CD8-positive, alpha-beta memory T cell (primary cell): ENCODE measurements at regions not wholly inside any gene's neighbourhood (a gene's known extent, or its start where the extent isn't known, plus 50 kb on each side); places are given as distances from the start of the nearest gene placed in this dataset.

Source experiments
- CTCF ChIA-PET: fragments of 350-600 bp; sonication (Branson Sonifier 250); formaldehyde crosslinking; loops from one replicate; lab custom pipeline; 2021; ENCODE audit warnings: antibody characterized with exemption; lab: Charles Lee
- POLR2A ChIA-PET: fragments of 350-600 bp; sonication (Branson Sonifier 250); formaldehyde crosslinking; loops from one replicate; lab custom pipeline; 2021; ENCODE audit warnings: antibody characterized with exemption; lab: Charles Lee
- DNase-seq, 5 donors: peaks; one replicate each; pipeline versions ENCODE4 v3.0.0 to v3.0.0-alpha.2; 2020 to 2022; ENCODE audit warnings: mixed read lengths in 1 of 5
- H3K27ac ChIP-seq: one replicate; pipeline ENCODE4 v1.7.0; 2013; ENCODE audit warnings: low read depth, mild to moderate bottlenecking, low read length, moderate library complexity
- H3K27me3 ChIP-seq: 2 replicates; pipeline ENCODE4 v1.7.0; 2013; ENCODE audit warnings: low read length, mild to moderate bottlenecking; ENCODE audit not compliant: insufficient read depth, poor library complexity, severe bottlenecking
- H3K36me3 ChIP-seq: 2 replicates; pipeline ENCODE4 v1.7.0; 2013; ENCODE audit warnings: mild to moderate bottlenecking, low read length, moderate library complexity; ENCODE audit not compliant: insufficient read depth
- H3K4me1 ChIP-seq: 2 replicates; pipeline ENCODE4 v1.7.0; 2013; ENCODE audit warnings: mild to moderate bottlenecking, low read length, moderate library complexity; ENCODE audit not compliant: insufficient read depth
- H3K4me3 ChIP-seq: 2 replicates; pipeline ENCODE4 v1.7.0; 2013; ENCODE audit warnings: mild to moderate bottlenecking, low read length
- H3K9me3 ChIP-seq: 2 replicates; pipeline ENCODE4 v1.7.0; 2013; ENCODE audit warnings: mild to moderate bottlenecking, low read length
- H3K27ac Mint-ChIP-seq, 8 donors: one replicate each; pipeline ENCODE4 v1.8.0; 2020 to 2021; ENCODE audit warnings: mixed read lengths in 8 of 8, mild to moderate bottlenecking in 6 of 8, inconsistent platforms in 3 of 8, moderate library complexity in 3 of 8
- H3K27me3 Mint-ChIP-seq, 2 donors: one replicate each; pipeline ENCODE4 v1.8.0; 2020 to 2021; ENCODE audit warnings: mixed read lengths in 2 of 2, mild to moderate bottlenecking in 1 of 2, moderate library complexity in 1 of 2
- H3K36me3 Mint-ChIP-seq, 3 donors: one replicate each; pipeline ENCODE4 v1.8.0; 2020 to 2021; ENCODE audit warnings: mixed read lengths in 3 of 3, inconsistent platforms in 1 of 3, mild to moderate bottlenecking in 1 of 3
- H3K4me1 Mint-ChIP-seq, 3 donors: one replicate each; pipeline ENCODE4 v1.8.0; 2020 to 2021; ENCODE audit warnings: mixed read lengths in 3 of 3, inconsistent platforms in 1 of 3, mild to moderate bottlenecking in 1 of 3
- H3K4me3 Mint-ChIP-seq, 7 donors: one replicate each; pipeline ENCODE4 v1.8.0; 2020 to 2021; ENCODE audit warnings: mixed read lengths in 7 of 7, mild to moderate bottlenecking in 6 of 7, moderate library complexity in 4 of 7, inconsistent platforms in 2 of 7
- H3K9me3 Mint-ChIP-seq, 5 donors: one replicate each; pipeline ENCODE4 v1.8.0; 2020 to 2022; ENCODE audit warnings: mixed read lengths in 5 of 5, mild to moderate bottlenecking in 3 of 5, moderate library complexity in 2 of 5, inconsistent platforms in 1 of 5

DNA sequence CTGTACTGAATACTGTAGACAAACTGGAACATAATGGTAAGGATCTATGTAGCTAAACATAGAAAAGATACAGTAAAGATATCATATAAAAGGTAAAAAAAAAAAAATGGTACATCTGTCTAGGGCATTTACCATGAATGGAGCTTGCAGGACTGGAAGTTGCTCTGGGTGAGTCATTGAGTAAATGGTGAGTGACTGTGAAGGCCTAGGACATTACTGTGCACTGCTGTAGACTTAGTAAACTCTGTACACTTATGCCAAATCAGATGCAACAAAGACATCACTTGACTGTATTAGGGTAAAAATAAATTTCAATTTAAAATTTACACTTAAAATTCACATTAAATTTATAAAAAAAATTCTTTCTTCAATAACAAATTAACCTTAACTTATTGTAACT is 281.3 kb upstream of the LMCD1 start:
- POLR2A ChIA-PET = no interaction called here
- no peak for DNase-seq
- CTCF ChIA-PET = interaction anchor here (1.5 kb wide), 1 partner anchor 19 kb away, joined by 3 read pairs; no protein-coding TSS in a partner anchor
- Histone ChIP-seq H3K4me3 (no peak overlapping the region), H3K4me1 (no peaks in the 10 kb centered on the region), H3K9me3 (no peaks in the 10 kb centered on the region), H3K27ac (no peak overlapping the region), H3K36me3 (no peaks in the 10 kb centered on the region), H3K27me3 (no peaks in the 10 kb centered on the region)
- no peak overlapping the region for H3K27ac Mint-ChIP-seq
- H3K4me1 Mint-ChIP-seq = no peaks in the 10 kb centered on the region
- H3K4me3 Mint-ChIP-seq = no peak overlapping the region
- H3K36me3 Mint-ChIP-seq = no peaks in the 10 kb centered on the region
- peaks cover 0 to 5% (median 0%) of the 10 kb centered on the region in 5 donors for H3K9me3 Mint-ChIP-seq
- peaks cover 3 to 5% of the 10 kb centered on the region in 2 donors for H3K27me3 Mint-ChIP-seq

DNA sequence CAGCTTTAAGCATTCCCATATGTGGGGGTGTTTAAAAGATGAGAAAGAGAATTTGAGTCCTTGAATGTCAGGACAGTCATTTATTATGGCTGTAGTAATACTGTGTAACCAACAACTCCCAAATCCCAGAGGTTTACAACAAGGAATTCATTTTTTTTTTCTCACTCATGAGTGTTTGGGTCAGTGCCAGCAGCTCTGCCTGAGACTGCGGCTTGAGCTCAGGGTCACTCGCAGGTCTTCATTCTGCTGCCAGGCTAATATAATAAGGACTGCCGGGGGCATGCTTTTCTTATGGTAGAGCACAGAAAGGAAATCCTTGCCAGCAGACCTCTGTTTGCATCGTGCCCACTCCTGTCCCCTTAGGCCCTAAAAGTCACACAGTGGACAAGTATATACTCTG is 277.9 kb upstream of the LMCD1 start:
- Mint-ChIP-seq H3K27me3 (no peaks in the 10 kb centered on the region), H3K4me3 (no peak overlapping the region), H3K4me1 (no peaks in the 10 kb centered on the region), H3K9me3 (no peaks in the 10 kb centered on the region), H3K36me3 (no peaks in the 10 kb centered on the region), H3K27ac (no peak overlapping the region)
- Histone ChIP-seq H3K4me3 (no peak overlapping the region), H3K36me3 (no peaks in the 10 kb centered on the region), H3K27me3 (no peaks in the 10 kb centered on the region), H3K4me1 (no peaks in the 10 kb centered on the region), H3K27ac (no peak overlapping the region), H3K9me3 (no peaks in the 10 kb centered on the region)
- no peak for DNase-seq
- ChIA-PET CTCF (no interaction called here), POLR2A (no interaction called here)

- H3K9me3 Mint-ChIP-seq = no peaks in the 10 kb centered on the region
- H3K4me1 Mint-ChIP-seq = no peaks in the 10 kb centered on the region
- CTCF ChIA-PET = no interaction called here
- no peaks in the 10 kb centered on the region for H3K36me3 ChIP-seq
- no peaks in the 10 kb centered on the region for H3K9me3 ChIP-seq
- no peaks in the 10 kb centered on the region for H3K4me1 ChIP-seq
- H3K27me3 Mint-ChIP-seq = no peaks in the 10 kb centered on the region
- no peaks in the 10 kb centered on the region for H3K36me3 Mint-ChIP-seq
- no peaks in the 10 kb centered on the region for H3K27me3 ChIP-seq
- H3K4me3 Mint-ChIP-seq = no peak overlapping the region
- H3K4me3 ChIP-seq = no peak overlapping the region
- no peak overlapping the region for H3K27ac ChIP-seq
- no peak for DNase-seq
- no peak overlapping the region for H3K27ac Mint-ChIP-seq
- POLR2A ChIA-PET = no interaction called here
These were observed 276.7 kb upstream of the LMCD1 start for GRCh38 chr3:8224941-8225340.

DNA sequence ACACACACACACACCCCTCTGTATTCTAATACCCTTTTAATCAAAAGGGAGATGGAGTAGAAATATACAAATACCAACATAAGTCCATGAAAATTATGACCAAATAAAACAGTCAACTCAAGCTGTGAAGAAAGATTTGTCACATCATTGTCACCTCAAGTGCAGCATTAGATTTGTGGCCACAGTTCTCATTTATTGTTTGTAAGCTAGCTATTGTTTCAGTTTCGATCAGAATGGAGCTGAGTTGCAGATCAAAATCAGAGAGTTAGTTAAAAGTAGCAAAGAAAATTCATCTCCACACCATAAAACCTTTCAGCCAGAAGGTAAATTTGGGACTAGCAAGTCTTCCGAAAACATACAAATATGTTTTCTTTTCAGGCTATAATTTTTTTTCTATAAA is 267.7 kb upstream of the LMCD1 start:
- H3K27ac ChIP-seq = no peak overlapping the region
- H3K9me3 ChIP-seq = no peaks in the 10 kb centered on the region
- H3K4me3 ChIP-seq = no peak overlapping the region
- Mint-ChIP-seq H3K9me3 (no peaks in the 10 kb centered on the region), H3K27ac (peak overlapping the region in 1 of 8 donors; percentile 10), H3K4me1 (peaks cover 0 to 9% (median 4%) of the 10 kb centered on the region in 3 donors), H3K4me3 (no peak overlapping the region), H3K27me3 (peaks cover 2 to 5% of the 10 kb centered on the region in 2 donors), H3K36me3 (no peaks in the 10 kb centered on the region)
- ChIA-PET POLR2A (no interaction called here), CTCF (no interaction called here)
- DNase-seq = no peak
- H3K4me1 ChIP-seq = no peaks in the 10 kb centered on the region
- no peaks in the 10 kb centered on the region for H3K36me3 ChIP-seq
- no peaks in the 10 kb centered on the region for H3K27me3 ChIP-seq

- ChIA-PET POLR2A (no interaction called here), CTCF (interaction anchor here (1.7 kb wide), 1 partner anchor 8 kb away, joined by 5 read pairs; no protein-coding TSS in a partner anchor)
- Histone ChIP-seq H3K27me3 (no peaks in the 10 kb centered on the region), H3K27ac (no peak overlapping the region), H3K36me3 (no peaks in the 10 kb centered on the region), H3K9me3 (no peaks in the 10 kb centered on the region), H3K4me1 (no peaks in the 10 kb centered on the region), H3K4me3 (no peak overlapping the region)
- no peak for DNase-seq
- peaks cover 0 to 9% (median 4%) of the 10 kb centered on the region in 3 donors for H3K4me1 Mint-ChIP-seq
- no peak overlapping the region for H3K4me3 Mint-ChIP-seq
- peaks cover 2 to 5% of the 10 kb centered on the region in 2 donors for H3K27me3 Mint-ChIP-seq
- peaks cover 0 to 2% (median 0%) of the 10 kb centered on the region in 5 donors for H3K9me3 Mint-ChIP-seq
- no peaks in the 10 kb centered on the region for H3K36me3 Mint-ChIP-seq
- no peak overlapping the region for H3K27ac Mint-ChIP-seq
These were observed 265.4 kb upstream of the LMCD1 start for GRCh38 chr3:8236264-8236663.

DNA sequence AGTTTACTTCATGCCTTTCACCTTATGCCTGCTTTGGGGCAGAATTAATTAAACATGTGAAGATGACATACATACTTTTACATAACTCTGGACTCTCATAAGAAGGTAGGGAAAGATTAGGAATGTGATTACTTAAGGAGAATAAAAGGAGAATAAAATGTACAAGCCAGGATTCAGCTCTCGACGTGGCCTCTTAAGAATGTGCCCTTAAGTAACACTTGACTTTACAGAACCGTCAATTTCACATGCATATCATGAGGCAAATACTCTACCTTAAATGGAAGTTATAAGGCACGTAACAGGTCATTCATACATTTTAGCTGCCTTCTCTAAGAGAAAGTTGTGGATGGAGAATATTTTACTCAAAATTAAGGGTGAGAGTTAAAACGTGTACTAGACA is 263.7 kb upstream of the LMCD1 start:
- Histone ChIP-seq H3K36me3 (no peaks in the 10 kb centered on the region), H3K4me3 (no peak overlapping the region), H3K9me3 (no peaks in the 10 kb centered on the region), H3K4me1 (no peaks in the 10 kb centered on the region), H3K27ac (no peak overlapping the region), H3K27me3 (no peaks in the 10 kb centered on the region)
- Mint-ChIP-seq H3K27ac (no peak overlapping the region), H3K9me3 (peaks cover 0 to 11% (median 2%) of the 10 kb centered on the region in 5 donors), H3K27me3 (peaks cover 0 to 2% of the 10 kb centered on the region in 2 donors), H3K4me1 (peaks cover 0 to 9% (median 4%) of the 10 kb centered on the region in 3 donors), H3K36me3 (no peaks in the 10 kb centered on the region), H3K4me3 (no peak overlapping the region)
- ChIA-PET POLR2A (no interaction called here), CTCF (interaction anchor here (1.7 kb wide), 1 partner anchor 10 kb away, joined by 5 read pairs; no protein-coding TSS in a partner anchor)
- DNase-seq = no peak

DNA sequence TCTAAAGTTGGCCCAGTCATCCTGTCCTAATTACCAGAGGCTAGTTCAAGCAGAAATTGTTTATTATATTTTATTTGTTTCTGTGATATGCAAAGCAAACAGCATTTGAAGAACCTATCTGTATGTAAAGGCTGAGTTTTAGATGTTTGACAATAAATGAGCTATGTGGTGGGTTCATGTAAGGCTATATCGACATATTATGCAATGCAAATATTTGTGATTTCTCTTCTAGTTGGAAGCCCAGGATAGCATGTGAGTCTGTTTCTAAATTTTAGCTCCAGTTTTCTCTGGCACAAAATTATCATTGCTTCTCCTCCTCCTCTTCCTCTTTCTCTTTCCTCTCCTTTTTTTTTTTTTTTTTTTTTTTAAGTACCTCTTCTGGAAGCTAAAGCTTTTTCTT is 263.2 kb upstream of the LMCD1 start:
- ChIA-PET CTCF (no interaction called here), POLR2A (no interaction called here)
- no peak overlapping the region for H3K4me3 Mint-ChIP-seq
- Histone ChIP-seq H3K36me3 (no peaks in the 10 kb centered on the region), H3K9me3 (no peaks in the 10 kb centered on the region), H3K4me1 (no peaks in the 10 kb centered on the region), H3K27me3 (no peaks in the 10 kb centered on the region), H3K4me3 (no peak overlapping the region), H3K27ac (no peak overlapping the region)
- H3K27ac Mint-ChIP-seq = no peak overlapping the region
- peaks cover 0 to 2% of the 10 kb centered on the region in 2 donors for H3K27me3 Mint-ChIP-seq
- DNase-seq = no peak
- peaks cover 0 to 9% (median 4%) of the 10 kb centered on the region in 3 donors for H3K4me1 Mint-ChIP-seq
- H3K36me3 Mint-ChIP-seq = no peaks in the 10 kb centered on the region
- H3K9me3 Mint-ChIP-seq = peaks cover 0 to 16% (median 2%) of the 10 kb centered on the region in 5 donors

- peaks cover 0 to 2% of the 10 kb centered on the region in 2 donors for H3K27me3 Mint-ChIP-seq
- DNase-seq = no peak
- Histone ChIP-seq H3K4me1 (no peaks in the 10 kb centered on the region), H3K27me3 (no peaks in the 10 kb centered on the region), H3K36me3 (no peaks in the 10 kb centered on the region), H3K27ac (no peak overlapping the region), H3K4me3 (no peak overlapping the region), H3K9me3 (no peaks in the 10 kb centered on the region)
- ChIA-PET POLR2A (no interaction called here), CTCF (interaction anchor here (1.3 to 1.5 kb wide), 3 partner anchors 17 to 178 kb away, joined by 3 to 9 read pairs (median 3); no protein-coding TSS in a partner anchor)
- H3K27ac Mint-ChIP-seq = no peak overlapping the region
- no peak overlapping the region for H3K4me3 Mint-ChIP-seq
- peaks cover 0 to 9% (median 0%) of the 10 kb centered on the region in 3 donors for H3K4me1 Mint-ChIP-seq
- H3K36me3 Mint-ChIP-seq = no peaks in the 10 kb centered on the region
- peaks cover 0 to 22% (median 2%) of the 10 kb centered on the region in 5 donors for H3K9me3 Mint-ChIP-seq
These were observed 262.5 kb upstream of the LMCD1 start for GRCh38 chr3:8239095-8239494.
